GM12878 (cell line): ENCODE measurements at regions not wholly inside any gene's neighbourhood (a gene's known extent, or its start where the extent isn't known, plus 50 kb on each side); places are given as distances from the start of the nearest gene placed in this dataset.

ENCODE experiments used
- ATAC-seq: fragments of 200-7000 bp; cut with Tn5 transposase; 3 replicates; pipeline ENCODE4 v1.9.1; 2020; ENCODE audit warnings: mild to moderate bottlenecking, moderate library complexity
- BruUV-seq: library from RNA; stranded (reverse); fragments of 400-500 nt; replicated peaks from 2 replicates; lab custom pipeline; 2021; lab: Mats Ljungman, UMichigan
- CTCF ChIA-PET: fragments of 300-600 bp; sonication (Branson Sonifier 250); formaldehyde crosslinking; extraction: SDS; loops from one replicate; lab custom pipeline; 2021; ENCODE audit warnings: inconsistent platforms; lab: Yijun Ruan, JAX
- POLR2A ChIA-PET: fragments of 350-600 bp; formaldehyde crosslinking; extraction: SDS; loops from one replicate; lab custom pipeline; 2021; ENCODE audit warnings: inconsistent platforms; lab: Charles Lee
- RAD21 ChIA-PET: fragments of 300-600 bp; sonication (Branson Sonifier 250); formaldehyde crosslinking; loops from one replicate; lab custom pipeline; 2023; ENCODE audit warnings: antibody characterized with exemption; ENCODE audit not compliant: unreplicated experiment; lab: Charles Lee
- SMC1A ChIA-PET: fragments of 300-600 bp; sonication (Branson Sonifier 250); formaldehyde crosslinking; loops from one replicate; lab custom pipeline; 2023; ENCODE audit not compliant: unreplicated experiment, uncharacterized antibody; lab: Charles Lee
- DNase-seq: peaks from one replicate; pipeline ENCODE4 v3.0.0-alpha.2; 2011; ENCODE audit warnings: low read depth, low spot score
- FAIRE-seq: peaks from 3 replicates; lab custom pipeline; 2011; peaks lifted over from hg19 to GRCh38; lab: Jason Lieb, UNC
- H2AFZ ChIP-seq: 2 replicates; pipeline ENCODE4 v1.6.0; 2011; ENCODE audit warnings: low read depth, low read length, control low read depth; ENCODE audit not compliant: control insufficient read depth
- H3K27ac ChIP-seq: 2 replicates; pipeline ENCODE4 v1.5.1; 2011; ENCODE audit warnings: control low read depth; ENCODE audit not compliant: control insufficient read depth, insufficient read depth
- H3K27me3 ChIP-seq, 2 experiments: replicated peaks in 1 of 2; 2 replicates each; pipeline versions ENCODE4 v1.6.0 to v1.6.1; 2011; ENCODE audit warnings: low read length in 1 of 2; ENCODE audit not compliant: control insufficient read depth in 2 of 2, insufficient read depth in 2 of 2
- H3K36me3 ChIP-seq, 2 experiments: 2 replicates each; pipeline ENCODE4 v1.5.1; 2011; ENCODE audit warnings: low read length in 1 of 2; ENCODE audit not compliant: control insufficient read depth in 2 of 2, insufficient read depth in 2 of 2
- H3K4me1 ChIP-seq: 2 replicates; pipeline ENCODE4 v1.6.1; 2011; ENCODE audit warnings: mild to moderate bottlenecking, low read length, moderate library complexity, mixed read lengths; ENCODE audit not compliant: control insufficient read depth, insufficient read depth
- H3K4me2 ChIP-seq: 2 replicates; pipeline ENCODE4 v1.6.0; 2011; ENCODE audit warnings: control low read depth; ENCODE audit not compliant: control insufficient read depth, insufficient read depth
- H3K4me3 ChIP-seq: fragments of 200-600 bp; sonication (generic); 2 replicates; pipeline ENCODE4 v1.5.1; 2016
- H3K79me2 ChIP-seq: 2 replicates; pipeline ENCODE4 v1.6.0; 2011; ENCODE audit warnings: low read length; ENCODE audit not compliant: control insufficient read depth, insufficient read depth
- H3K9ac ChIP-seq: 2 replicates; pipeline ENCODE4 v1.8.0; 2011; ENCODE audit warnings: low read length, control low read depth, mixed read lengths; ENCODE audit not compliant: control insufficient read depth, insufficient read depth
- H3K9me3 ChIP-seq: replicated peaks from 3 replicates; pipeline ENCODE4 v1.5.1; 2011; ENCODE audit warnings: mild to moderate bottlenecking, low read length; ENCODE audit not compliant: control insufficient read depth, insufficient read depth
- H4K20me1 ChIP-seq: 2 replicates; pipeline ENCODE4 v1.6.0; 2011; ENCODE audit not compliant: control insufficient read depth, insufficient read depth
- CBFB ChIP-seq: IDR thresholded peaks from 2 replicates; pipeline ENCODE4 v1.6.1; 2016; ENCODE audit warnings: antibody characterized with exemption, low read depth
- EP300 ChIP-seq, 2 experiments: fragments of 150-350 bp in 1 of 2; IDR thresholded peaks; 2 replicates each; pipeline ENCODE4 v1.6.1; 2011 to 2012; ENCODE audit warnings: low read depth in 2 of 2, low read length in 2 of 2, borderline replicate concordance in 1 of 2, improper control_type of control experiment in 1 of 2, inconsistent platforms in 1 of 2; ENCODE audit not compliant: control insufficient read depth in 1 of 2
- FOS ChIP-seq: IDR thresholded peaks from 3 replicates; pipeline ENCODE4 v1.6.1; 2011; ENCODE audit warnings: borderline replicate concordance; ENCODE audit not compliant: insufficient read length; ENCODE audit errors: extremely low read depth
- FOXK2 ChIP-seq: fragments of 450-650 bp; IDR thresholded peaks from 2 replicates; pipeline ENCODE4 v1.6.1; 2017; ENCODE audit warnings: mild to moderate bottlenecking, moderate library complexity
- HSF1 ChIP-seq: fragments of 150-350 bp; IDR thresholded peaks from 2 replicates; pipeline ENCODE4 v1.6.1; 2014; ENCODE audit warnings: mild to moderate bottlenecking, low read depth, low read length
- JUND ChIP-seq: IDR thresholded peaks from 2 replicates; pipeline ENCODE4 v1.6.1; 2012; ENCODE audit warnings: low read depth, mild to moderate bottlenecking, low read length, improper control_type of control experiment, moderate library complexity
- KAT2A ChIP-seq: conservative IDR thresholded peaks from 2 replicates; pipeline ENCODE4 v1.6.1; 2011; ENCODE audit warnings: low read depth, low read length; ENCODE audit not compliant: control insufficient read depth
- MYB ChIP-seq: fragments of 150-350 bp; IDR thresholded peaks from 2 replicates; pipeline ENCODE4 v1.6.1; 2014; ENCODE audit warnings: mild to moderate bottlenecking, low read depth, low read length, borderline replicate concordance
- NR2C2 ChIP-seq: IDR thresholded peaks from 2 replicates; pipeline ENCODE4 v1.6.1; 2011; ENCODE audit warnings: borderline replicate concordance, low read depth; ENCODE audit not compliant: control insufficient read depth, insufficient read length
- RAD21 ChIP-seq: IDR thresholded peaks from 2 replicates; pipeline ENCODE4 v1.6.1; 2011; ENCODE audit warnings: mild to moderate bottlenecking, low read depth, low read length, moderate library complexity; ENCODE audit not compliant: insufficient read depth
- RB1 ChIP-seq: fragments of 450-650 bp; formaldehyde crosslinking; IDR thresholded peaks from 2 replicates; pipeline ENCODE4 v1.6.1; 2017; ENCODE audit warnings: mild to moderate bottlenecking, borderline replicate concordance
- RBBP5 ChIP-seq: fragments of 200-600 bp; sonication (generic); conservative IDR thresholded peaks from 2 replicates; pipeline ENCODE4 v1.6.1; 2016
- RUNX3 ChIP-seq: IDR thresholded peaks from 2 replicates; pipeline ENCODE4 v1.6.1; 2012; ENCODE audit warnings: low read length, inconsistent platforms
- SMAD5 ChIP-seq: IDR thresholded peaks from 2 replicates; pipeline ENCODE4 v1.6.1; 2016; ENCODE audit warnings: antibody characterized with exemption, low read depth
- SREBF2 ChIP-seq: IDR thresholded peaks from 2 replicates; pipeline ENCODE4 v1.6.1; 2012; ENCODE audit warnings: mild to moderate bottlenecking, low read length
- SUPT20H ChIP-seq: IDR thresholded peaks from 2 replicates; pipeline ENCODE4 v1.6.1; 2011; ENCODE audit warnings: low read depth, mild to moderate bottlenecking, low read length, moderate library complexity, borderline replicate concordance; ENCODE audit not compliant: control insufficient read depth
- YBX1 ChIP-seq: fragments of 450-650 bp; IDR thresholded peaks from 2 replicates; pipeline ENCODE4 v1.6.1; 2016; ENCODE audit warnings: antibody characterized with exemption
- ZNF207 ChIP-seq: fragments of 450-650 bp; IDR thresholded peaks from 2 replicates; pipeline ENCODE4 v1.6.1; 2014; ENCODE audit warnings: antibody characterized with exemption, mild to moderate bottlenecking, borderline replicate concordance
- WGBS: methylation state at CpG from one replicate; pipeline ENCODE4 v1.1.6; 2016; ENCODE audit warnings: low lambda C conversion rate; ENCODE audit not compliant: insufficient replicate concordance, insufficient coverage; ENCODE audit errors: missing lambda C conversion rate; 5-methylcytosine and 5-hydroxymethylcytosine counted together
- in situ Hi-C: fragments of 300-500 bp; cut with MboI; formaldehyde crosslinking; loops from 9 replicates; pipeline ENCODE4 v1.14.3; 2018; ENCODE audit warnings: mixed read lengths
- intact Hi-C: fragments of 100-400 bp; cut with micrococcal nuclease; formaldehyde crosslinking; loops from one replicate; pipeline ENCODE4 v1.14.2; 2022; ENCODE audit not compliant: unreplicated experiment
- TF ChIP-seq, protein P1 (sequence below): fragments of 450-650 bp; IDR thresholded peaks from 2 replicates; pipeline ENCODE4 v1.6.1; 2017; ENCODE audit warnings: low read depth, mild to moderate bottlenecking, moderate library complexity
- TF ChIP-seq, protein P2 (sequence below): fragments of 450-650 bp; formaldehyde crosslinking; IDR thresholded peaks from 2 replicates; pipeline ENCODE4 v1.5.0; 2022; ENCODE audit warnings: mild to moderate bottlenecking, missing genetic modification characterization

- Histone ChIP-seq H2AFZ (no peak overlapping the region), H3K79me2 (no peaks in the 10 kb centered on the region), H3K27ac (no peak overlapping the region), H3K27me3 (no peaks in the 10 kb centered on the region), H3K36me3 (no peaks in the 10 kb centered on the region), H3K4me3 (no peak overlapping the region), H3K4me2 (no peak overlapping the region), H4K20me1 (no peaks in the 10 kb centered on the region), H3K9ac (no peak overlapping the region), H3K4me1 (no peaks in the 10 kb centered on the region), H3K9me3 (no peaks in the 10 kb centered on the region)
- CTCF ChIA-PET: no interaction called here
- 0% methylated on average over 4 of the region's 4 CpGs for WGBS
- in situ Hi-C loops: no loop called here
- ATAC-seq (peak; percentile 91), DNase-seq (no peak), FAIRE-seq (no peak)
- intact Hi-C loops: loop anchor here (1.0 kb wide), 1 partner anchor 22 kb away; no protein-coding TSS in a partner anchor
- RAD21 ChIA-PET: no interaction called here
- SMC1A ChIA-PET: no interaction called here
- BruUV-seq: no TSS peak
- POLR2A ChIA-PET: no interaction called here
- TF ChIP-seq HSF1: no peak
- TF ChIP-seq RBBP5: no peak
- TF ChIP-seq ZNF207: no peak
- TF ChIP-seq, protein P1, sequence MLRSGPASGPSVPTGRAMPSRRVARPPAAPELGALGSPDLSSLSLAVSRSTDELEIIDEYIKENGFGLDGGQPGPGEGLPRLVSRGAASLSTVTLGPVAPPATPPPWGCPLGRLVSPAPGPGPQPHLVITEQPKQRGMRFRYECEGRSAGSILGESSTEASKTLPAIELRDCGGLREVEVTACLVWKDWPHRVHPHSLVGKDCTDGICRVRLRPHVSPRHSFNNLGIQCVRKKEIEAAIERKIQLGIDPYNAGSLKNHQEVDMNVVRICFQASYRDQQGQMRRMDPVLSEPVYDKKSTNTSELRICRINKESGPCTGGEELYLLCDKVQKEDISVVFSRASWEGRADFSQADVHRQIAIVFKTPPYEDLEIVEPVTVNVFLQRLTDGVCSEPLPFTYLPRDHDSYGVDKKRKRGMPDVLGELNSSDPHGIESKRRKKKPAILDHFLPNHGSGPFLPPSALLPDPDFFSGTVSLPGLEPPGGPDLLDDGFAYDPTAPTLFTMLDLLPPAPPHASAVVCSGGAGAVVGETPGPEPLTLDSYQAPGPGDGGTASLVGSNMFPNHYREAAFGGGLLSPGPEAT: 0 out of 2 replicates have a peak, but pooled peaks have one; percentile 18
- TF ChIP-seq NR2C2: no peak
- TF ChIP-seq SMAD5: no peak
- no peak for TF ChIP-seq MYB
- no peak for TF ChIP-seq FOXK2
- TF ChIP-seq, protein P2, sequence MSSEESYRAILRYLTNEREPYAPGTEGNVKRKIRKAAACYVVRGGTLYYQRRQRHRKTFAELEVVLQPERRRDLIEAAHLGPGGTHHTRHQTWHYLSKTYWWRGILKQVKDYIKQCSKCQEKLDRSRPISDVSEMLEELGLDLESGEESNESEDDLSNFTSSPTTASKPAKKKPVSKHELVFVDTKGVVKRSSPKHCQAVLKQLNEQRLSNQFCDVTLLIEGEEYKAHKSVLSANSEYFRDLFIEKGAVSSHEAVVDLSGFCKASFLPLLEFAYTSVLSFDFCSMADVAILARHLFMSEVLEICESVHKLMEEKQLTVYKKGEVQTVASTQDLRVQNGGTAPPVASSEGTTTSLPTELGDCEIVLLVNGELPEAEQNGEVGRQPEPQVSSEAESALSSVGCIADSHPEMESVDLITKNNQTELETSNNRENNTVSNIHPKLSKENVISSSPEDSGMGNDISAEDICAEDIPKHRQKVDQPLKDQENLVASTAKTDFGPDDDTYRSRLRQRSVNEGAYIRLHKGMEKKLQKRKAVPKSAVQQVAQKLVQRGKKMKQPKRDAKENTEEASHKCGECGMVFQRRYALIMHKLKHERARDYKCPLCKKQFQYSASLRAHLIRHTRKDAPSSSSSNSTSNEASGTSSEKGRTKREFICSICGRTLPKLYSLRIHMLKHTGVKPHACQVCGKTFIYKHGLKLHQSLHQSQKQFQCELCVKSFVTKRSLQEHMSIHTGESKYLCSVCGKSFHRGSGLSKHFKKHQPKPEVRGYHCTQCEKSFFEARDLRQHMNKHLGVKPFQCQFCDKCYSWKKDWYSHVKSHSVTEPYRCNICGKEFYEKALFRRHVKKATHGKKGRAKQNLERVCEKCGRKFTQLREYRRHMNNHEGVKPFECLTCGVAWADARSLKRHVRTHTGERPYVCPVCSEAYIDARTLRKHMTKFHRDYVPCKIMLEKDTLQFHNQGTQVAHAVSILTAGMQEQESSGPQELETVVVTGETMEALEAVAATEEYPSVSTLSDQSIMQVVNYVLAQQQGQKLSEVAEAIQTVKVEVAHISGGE (CRISPR knock-in tag): no peak
- TF ChIP-seq JUND: peak; percentile 38; the same call in 1 of the 2 replicates
- TF ChIP-seq KAT2A: no peak
- TF ChIP-seq YBX1: no peak
- TF ChIP-seq FOS: no peak
- no peak for TF ChIP-seq SREBF2
- TF ChIP-seq CBFB: no peak
- TF ChIP-seq EP300 (IDR thresholded peaks at IDR 0.05; ENCODE audit: borderline replicate concordance in 1 of 2, control insufficient read depth in 1 of 2, low read depth in 2 of 2, low read length in 2 of 2): peak; percentile 39 to 43; a peak in 2 of 4 replicates
- peak; percentile 47; the same call in 1 of the 2 replicates for TF ChIP-seq RUNX3
- TF ChIP-seq RAD21: no peak
- no peak for TF ChIP-seq SUPT20H
- TF ChIP-seq RB1: no peak
Measured at GRCh38 chr14:48546996-48547395, 871.6 kb upstream of the MDGA2 start.
